Esophagus mucosa (tissue), 1 donor: ENCODE measurements at regions not wholly inside any gene's neighbourhood (a gene's known extent, or its start where the extent isn't known, plus 50 kb on each side); places are given as distances from the start of the nearest gene placed in this dataset.
"Not testable (repeated sequence)": the region's sequence is repeated elsewhere in the genome, so short reads cannot be mapped to it uniquely, and the experiment has no call there.

Experiments
- ATAC-seq: fragments of 200-7000 bp; cut with Tn5 transposase; one replicate; pipeline ENCODE4 v1.9.1; 2020
- donor health status: DM: yes; HTN: yes; CAD: no.

DNA sequence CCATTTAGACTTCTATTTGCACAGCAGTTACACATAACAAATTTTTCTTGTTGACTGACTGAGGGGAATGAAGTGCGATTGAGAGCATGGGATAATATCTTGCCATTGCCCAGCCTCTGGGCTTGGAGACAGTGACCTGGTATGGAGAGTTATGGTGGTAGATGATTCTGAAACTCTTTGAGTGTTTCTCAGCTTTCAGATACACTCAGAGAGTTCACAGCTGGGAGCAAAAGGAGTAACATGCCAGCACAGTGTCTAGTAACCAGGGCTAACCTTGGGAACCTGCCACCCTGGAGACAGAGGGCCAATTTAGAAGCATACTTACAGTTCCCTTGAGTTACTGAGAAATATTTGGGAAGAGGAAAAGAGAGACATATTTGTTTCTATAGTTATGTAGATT is 1099.3 kb upstream of the CELF4 start:
- ATAC-seq, result no peak

GRCh38 chr18:38663682-38664081 is 1098.1 kb upstream of the CELF4 start:
- ATAC-seq, result no peak

GRCh38 chr18:38663270-38663669 is 1097.7 kb upstream of the CELF4 start:
- no peak for ATAC-seq

DNA sequence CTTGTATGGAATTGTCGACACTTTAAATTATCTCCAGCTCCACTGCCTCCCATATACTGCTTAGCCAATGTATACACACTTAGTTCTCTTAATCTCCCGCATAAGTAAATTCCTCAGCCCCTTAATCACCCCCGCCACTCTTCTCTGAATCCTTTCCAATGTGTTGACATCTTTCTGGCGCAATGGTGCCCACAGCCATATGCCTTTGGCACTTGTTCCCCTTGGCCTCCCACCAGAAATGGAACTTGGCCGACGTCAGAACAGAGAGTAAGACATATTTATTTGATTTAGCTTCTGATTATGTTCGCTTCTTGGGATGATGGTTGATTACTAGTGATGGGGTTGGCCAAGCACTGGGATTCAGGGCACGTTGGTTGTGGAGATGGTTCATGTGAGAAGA is 1089.3 kb upstream of the CELF4 start:
- ATAC-seq, result no peak

- ATAC-seq, result no peak
These were observed 1086.1 kb upstream of the CELF4 start for GRCh38 chr18:38651736-38652135.

DNA sequence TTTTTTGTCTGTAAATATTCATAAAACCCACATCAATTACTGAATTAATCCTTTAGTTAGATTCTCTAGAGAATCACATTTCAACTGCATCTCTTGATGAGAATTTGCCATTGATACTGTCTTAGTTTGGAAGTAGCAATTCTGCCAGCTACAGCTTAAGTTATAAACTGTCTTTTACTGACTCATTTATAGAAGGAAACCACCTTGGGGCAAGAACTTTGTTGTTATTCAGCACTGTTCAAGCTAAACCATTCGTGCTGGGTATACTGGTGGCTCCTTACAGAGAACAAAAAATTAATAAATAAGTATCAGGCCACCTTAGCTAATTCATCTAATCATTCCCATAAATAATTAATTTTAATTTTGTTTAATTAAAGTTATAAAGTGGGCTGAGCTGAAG is 1082.6 kb upstream of the CELF4 start:
- ATAC-seq, result no peak

DNA sequence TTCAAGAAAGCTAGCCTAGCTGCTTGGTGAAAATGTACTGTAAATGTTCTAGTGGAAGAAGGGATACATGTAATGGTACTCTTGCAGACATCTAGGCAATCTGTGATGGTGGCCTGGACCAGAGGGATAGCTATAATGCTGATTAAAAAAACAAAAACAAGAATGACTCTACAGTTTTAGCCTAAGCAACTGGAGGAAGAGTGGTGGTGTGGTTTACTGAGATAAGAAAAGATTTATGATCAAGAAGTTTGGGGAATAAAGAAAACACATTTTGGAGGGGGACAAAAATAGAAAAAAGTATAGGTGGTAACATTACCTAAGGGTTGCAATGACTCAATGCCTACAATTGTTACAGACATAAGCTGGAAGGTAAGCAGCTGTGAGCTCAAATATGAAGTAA is 1080.7 kb upstream of the CELF4 start:
- ATAC-seq, result no peak

DNA sequence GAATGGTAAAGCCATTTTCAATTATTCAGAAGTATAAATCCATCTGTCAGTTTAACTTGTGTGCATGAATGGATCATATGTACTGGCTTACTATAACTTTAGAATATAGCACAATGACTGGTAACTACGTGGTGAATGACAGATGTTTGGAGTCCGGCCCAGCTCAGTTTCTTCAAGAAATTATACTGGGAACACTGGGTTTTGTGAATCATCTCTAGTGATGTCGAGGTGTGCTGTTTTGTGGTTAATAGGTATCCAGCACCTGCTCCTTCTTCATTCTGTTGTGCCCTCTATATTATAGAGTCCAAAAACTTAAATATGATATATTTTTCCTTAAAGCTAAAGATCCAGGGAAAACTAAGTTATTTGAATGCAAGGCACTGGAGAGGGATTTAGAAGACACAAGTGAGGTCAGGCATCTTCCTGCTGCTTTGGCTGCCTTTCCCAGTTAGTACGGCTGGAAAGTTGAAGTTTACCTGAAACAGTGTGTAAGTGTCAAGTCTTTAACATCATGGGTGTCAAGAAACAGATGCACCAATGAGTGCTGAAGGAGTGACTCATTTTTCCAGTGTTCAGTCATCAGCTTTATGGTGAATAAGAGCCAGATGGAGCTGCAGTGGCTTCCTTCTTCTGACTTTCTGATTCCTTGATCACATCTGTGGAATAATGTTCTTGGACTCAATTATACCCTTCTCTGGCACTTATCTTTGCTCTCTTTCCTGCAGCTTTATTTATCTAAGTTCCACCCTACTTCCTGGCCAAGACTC is 1079.5 kb upstream of the CELF4 start:
- ATAC-seq, result no peak

- no peak for ATAC-seq
These were observed 1077.1 kb upstream of the CELF4 start for GRCh38 chr18:38642711-38643110.

- not testable (repeated sequence) for ATAC-seq
These were observed 1074.1 kb upstream of the CELF4 start for GRCh38 chr18:38639700-38640099.

- ATAC-seq, result no peak
These were observed 1070.3 kb upstream of the CELF4 start for GRCh38 chr18:38635709-38636430.

DNA sequence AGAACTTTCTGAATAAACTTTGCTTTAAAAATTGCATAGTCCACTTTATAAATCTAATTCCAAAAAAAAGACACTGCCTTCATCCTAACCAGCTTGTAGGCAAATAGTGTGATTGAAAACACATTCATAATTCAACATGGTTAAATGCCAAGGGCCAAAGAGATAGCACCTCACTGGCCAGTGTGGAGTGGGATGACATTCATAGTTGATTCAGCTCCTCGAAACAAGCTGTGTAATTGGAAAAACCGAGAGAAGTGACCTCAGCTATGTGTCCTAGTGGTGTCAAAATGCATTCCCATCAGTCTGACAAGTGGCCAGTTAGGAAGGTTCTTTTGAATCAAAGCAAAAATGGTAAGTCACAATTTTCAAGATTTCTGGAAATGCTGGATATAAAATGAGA is 1068.5 kb upstream of the CELF4 start:
- no peak for ATAC-seq

GRCh38 chr18:38633333-38633732 is 1067.7 kb upstream of the CELF4 start:
- no peak for ATAC-seq

- no peak for ATAC-seq
These were observed 1053.5 kb upstream of the CELF4 start for GRCh38 chr18:38619129-38619528.

DNA sequence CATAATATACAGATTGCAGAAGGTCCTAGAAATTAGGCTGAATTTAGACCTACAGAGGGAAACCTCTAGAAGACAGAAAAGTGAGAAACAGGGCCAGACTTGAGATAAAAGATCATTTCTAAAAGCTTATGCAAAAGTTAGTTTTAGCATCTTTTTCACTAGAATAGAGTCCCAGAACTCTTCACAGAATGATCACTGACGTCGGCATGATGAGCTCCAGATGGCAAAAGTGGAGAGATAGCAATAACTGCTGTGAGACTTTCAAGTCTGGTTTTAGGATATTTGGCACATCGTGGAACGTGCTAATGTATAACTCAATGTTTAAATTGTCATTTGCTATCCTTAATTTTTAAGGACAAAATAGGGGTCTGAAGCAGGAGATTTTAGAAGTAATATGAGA is 1050.7 kb upstream of the CELF4 start:
- no peak for ATAC-seq

DNA sequence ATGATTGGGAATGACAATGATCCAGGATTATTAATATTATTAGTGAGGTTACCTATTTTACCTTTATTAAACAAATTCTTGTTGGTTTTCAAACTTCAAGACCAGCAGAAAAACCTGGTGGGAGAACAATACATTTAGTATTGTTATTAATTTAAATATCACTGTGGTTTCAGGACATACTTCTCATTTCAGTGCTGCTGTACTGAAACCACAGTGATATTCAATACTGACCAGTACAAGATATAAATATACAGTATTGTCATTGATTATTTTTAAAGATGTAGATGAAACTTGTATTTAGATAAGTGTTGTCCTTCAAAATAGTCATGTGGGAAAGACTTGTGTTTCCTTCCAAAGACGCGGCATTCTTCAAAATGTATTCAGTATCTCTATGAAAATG is 1047.3 kb upstream of the CELF4 start:
- no peak for ATAC-seq

DNA sequence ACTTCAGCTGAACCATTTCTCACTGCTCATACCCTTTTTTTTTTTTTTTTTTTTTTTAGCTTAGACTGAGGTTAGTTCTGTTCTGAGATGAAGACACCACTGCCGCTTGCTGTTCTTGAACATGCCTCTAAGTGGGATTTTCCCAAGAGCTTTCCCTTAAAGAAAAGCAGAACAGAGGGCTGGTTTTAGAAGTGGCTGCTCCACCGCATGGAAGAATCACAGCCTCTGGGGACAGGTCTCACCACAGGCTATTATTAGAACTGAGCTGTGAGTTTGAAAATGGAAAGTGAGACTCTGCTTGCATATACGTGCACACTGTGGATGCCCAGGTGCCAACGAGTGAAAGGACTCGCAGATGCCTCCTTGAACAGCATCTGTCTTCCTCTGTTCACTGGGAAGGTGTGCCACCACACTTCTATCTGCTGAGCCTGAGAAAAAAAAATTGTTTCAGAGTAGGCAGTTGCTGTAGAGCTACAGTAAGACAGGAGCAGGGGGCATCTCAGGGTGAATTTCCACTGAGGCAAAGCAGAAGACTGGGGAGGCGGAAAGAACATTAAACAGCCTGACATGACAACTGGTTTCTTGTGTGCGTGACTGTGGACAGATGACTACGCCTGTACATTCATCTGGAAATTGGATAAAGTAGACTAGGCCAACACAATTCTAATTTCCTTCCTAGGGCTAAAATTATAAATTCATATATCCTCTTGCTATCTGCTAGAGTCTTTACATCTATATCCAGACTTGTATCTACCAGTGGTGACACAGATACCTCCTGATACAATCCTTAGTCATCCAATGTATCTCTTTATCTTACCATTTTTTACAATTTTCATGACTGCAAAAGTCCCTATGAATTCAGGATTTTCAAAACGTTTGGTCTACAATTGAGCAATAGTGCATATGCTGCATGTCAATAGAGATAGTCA is 1045.7 kb upstream of the CELF4 start:
- no peak for ATAC-seq

DNA sequence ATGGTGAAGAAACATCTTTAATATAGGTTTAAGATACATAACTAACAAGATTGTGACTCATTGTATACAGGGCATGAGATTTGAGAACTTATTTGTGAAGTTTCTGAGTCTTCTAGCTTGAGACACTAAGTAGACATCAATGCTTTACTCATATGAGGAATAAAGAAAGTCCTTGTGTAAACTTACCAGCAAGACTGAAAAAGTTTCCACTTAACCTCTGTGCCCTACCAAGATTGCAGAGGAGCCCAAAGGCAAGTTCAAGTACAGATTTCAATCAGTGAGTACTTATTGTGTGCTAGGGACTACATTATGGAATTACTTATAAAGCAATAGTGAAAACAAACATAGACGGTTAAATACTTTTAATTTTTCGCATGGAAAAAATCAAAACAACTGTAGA is 1041.2 kb upstream of the CELF4 start:
- no peak for ATAC-seq

DNA sequence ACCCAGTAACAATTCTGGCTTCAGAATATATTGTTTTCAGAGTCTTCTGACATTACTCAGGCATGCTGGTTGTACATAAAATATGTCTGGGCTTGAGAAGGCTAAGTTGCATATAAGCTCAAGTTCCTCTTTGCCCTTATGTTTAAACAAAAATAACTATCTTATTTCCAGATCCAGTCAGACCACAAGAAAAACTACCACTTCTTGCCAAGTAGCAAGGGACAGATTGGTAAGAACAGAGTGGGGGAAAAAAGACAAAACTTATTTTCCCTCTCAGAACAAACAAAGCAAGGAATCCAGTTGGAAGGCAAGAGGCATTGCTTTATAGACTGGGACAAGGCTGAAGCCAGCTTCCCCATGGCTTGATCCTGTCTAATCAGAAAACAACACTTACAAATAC is 1036.7 kb upstream of the CELF4 start:
- no peak for ATAC-seq

DNA sequence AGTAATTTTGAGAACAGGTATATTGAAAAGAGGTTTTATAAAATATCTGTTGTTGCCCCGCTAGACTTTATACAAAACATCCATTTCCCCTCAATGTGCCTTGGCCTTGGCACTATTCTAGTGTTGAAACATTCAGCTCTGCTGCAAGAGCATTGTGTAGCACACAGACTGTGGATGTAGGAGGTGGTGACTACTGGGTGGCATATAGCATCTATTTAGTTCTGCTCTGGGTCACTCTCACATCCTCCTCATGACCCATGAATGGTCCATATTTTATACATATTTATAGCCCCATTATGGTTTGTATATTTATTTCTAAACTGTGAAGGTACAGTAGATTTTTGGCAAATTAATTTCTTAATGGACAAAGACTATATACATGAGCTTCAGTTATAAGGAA is 1022.0 kb upstream of the CELF4 start:
- ATAC-seq, result no peak

GRCh38 chr18:38586327-38586726 is 1020.7 kb upstream of the CELF4 start:
- ATAC-seq, result no peak

DNA sequence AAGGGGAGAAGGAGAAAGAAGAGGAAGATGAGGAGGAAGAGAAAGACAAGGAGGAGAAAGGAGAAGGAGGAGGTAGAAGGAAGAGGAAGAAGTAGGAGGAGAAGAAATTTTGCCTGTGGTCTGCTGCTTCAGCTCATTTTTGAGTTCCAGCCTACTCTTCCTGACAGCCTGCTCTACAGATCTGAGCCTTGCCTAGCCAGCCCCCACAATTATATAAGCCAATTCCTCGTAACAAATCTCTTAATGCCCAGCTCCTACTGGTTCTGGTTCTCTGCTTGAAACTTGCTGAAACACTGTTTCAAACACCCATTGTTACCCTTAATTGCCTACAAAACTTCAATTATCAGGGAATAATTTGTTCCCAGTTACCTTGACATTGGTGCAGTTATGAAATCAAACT is 1014.2 kb upstream of the CELF4 start:
- no peak for ATAC-seq

DNA sequence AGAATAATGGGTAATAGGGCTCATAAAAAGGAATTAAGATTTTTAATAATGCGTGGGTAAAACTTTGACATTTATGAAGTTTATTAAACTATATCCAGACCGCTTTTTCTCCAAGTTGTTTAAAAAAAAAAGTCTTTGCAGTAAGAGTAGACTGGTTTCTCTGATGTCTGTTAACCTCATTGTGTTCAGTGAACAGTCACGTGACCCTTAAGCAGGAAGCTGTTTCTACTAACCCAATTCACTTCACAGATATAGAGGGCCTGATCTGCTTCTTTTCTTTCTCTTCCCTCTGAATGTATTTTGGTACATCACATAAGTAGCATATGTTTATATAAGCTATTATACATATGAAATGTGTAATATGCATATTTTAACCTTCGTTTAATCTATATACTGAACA is 1011.3 kb upstream of the CELF4 start:
- no peak for ATAC-seq
